ENCODE measurements at regions not wholly inside any gene's neighbourhood (a gene's known extent, or its start where the extent isn't known, plus 50 kb on each side); places are given as distances from the start of the nearest gene placed in this dataset.

GRCh38 chr22:19607192-19608002, 83.2 kb upstream of the CLDN5 start:
- TF ChIP-seq CTCF (IDR thresholded peaks at IDR 0.05) (no peak), EZH2 (IDR thresholded peaks at IDR 0.05) (no peak)
